Stimulated activated naive CD8-positive, alpha-beta T cell treated with anti-CD3 and anti-CD28 coated beads, Interleukin-15, amount 100 ng/mL, for 72 hours (primary cell): ENCODE measurements at regions not wholly inside any gene's neighbourhood (a gene's known extent, or its start where the extent isn't known, plus 50 kb on each side); places are given as distances from the start of the nearest gene placed in this dataset.

Experiments
- ATAC-seq: fragments of 150-1000 bp; cut with Tn5 transposase; 2 replicates; pipeline ENCODE4 v1.10.0; 2021; ENCODE audit warnings: mild to moderate bottlenecking, moderate library complexity
- DNase-seq, 2 donors: peaks; one replicate each; pipeline ENCODE4 v3.0.0; 2021 to 2022
- H3K27ac Mint-ChIP-seq, 2 donors: one replicate each; pipeline ENCODE4 v1.8.0; 2022; ENCODE audit warnings: mild to moderate bottlenecking in 2 of 2, mixed read lengths in 2 of 2, moderate library complexity in 2 of 2
- H3K27me3 Mint-ChIP-seq: one replicate; pipeline ENCODE4 v1.8.0; 2022; ENCODE audit warnings: mixed read lengths
- H3K4me1 Mint-ChIP-seq: one replicate; pipeline ENCODE4 v1.8.0; 2022; ENCODE audit warnings: mild to moderate bottlenecking, mixed read lengths
- H3K4me3 Mint-ChIP-seq, 2 donors: one replicate each; pipeline ENCODE4 v1.8.0; 2022; ENCODE audit warnings: mild to moderate bottlenecking in 2 of 2, mixed read lengths in 2 of 2, moderate library complexity in 1 of 2
- H3K9me3 Mint-ChIP-seq, 2 donors: one replicate each; pipeline ENCODE4 v1.8.0; 2022; ENCODE audit warnings: mixed read lengths in 2 of 2

DNA sequence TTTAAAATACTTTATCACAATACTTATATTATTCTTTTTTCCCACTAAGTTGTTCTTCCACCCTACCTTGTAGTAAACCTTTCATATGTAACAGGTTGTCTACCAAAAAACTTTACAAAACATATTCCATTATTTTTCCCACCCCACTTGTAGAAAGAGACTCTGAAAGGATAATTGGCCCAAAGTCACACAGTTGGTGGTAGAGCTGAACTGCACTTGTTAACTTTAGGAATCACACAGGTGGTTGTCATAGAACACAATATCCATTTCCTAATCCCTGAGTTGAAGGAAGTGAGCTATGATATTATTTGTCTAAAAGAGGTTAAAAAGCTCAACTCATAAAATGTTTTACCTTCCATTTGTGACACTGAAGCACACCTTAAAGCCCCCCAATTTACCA lies 188.8 kb upstream of the FOXP2 start:
- no peak for DNase-seq
- ATAC-seq, result no peak
- no peak overlapping the region for H3K4me3 Mint-ChIP-seq
- H3K4me1 Mint-ChIP-seq, result no peaks in the 10 kb centered on the region
- H3K27ac Mint-ChIP-seq, result no peak overlapping the region
- H3K27me3 Mint-ChIP-seq, result no peaks in the 10 kb centered on the region
- no peaks in the 10 kb centered on the region for H3K9me3 Mint-ChIP-seq

DNA sequence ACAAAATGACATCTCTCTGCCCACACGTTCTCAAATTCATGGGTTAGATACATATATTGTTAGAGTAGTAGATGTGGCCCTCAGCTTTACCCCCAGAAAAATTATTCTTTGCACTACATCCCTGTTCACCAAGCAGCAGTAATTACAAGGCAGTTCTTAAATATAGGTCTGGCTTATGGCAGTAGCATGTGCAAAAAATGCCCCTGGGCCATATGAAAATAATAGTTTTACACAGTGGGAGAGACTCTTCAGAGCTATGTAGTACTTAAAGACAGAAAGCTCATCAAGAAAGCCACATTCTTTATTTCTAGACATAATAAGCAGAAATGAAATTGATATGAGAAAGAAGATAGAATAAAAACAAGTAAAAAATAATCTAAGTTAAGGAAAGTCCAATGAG lies 196.3 kb upstream of the FOXP2 start:
- ATAC-seq (no peak), DNase-seq (no peak)
- H3K9me3 Mint-ChIP-seq, result no peaks in the 10 kb centered on the region
- H3K27me3 Mint-ChIP-seq, result no peaks in the 10 kb centered on the region
- H3K4me3 Mint-ChIP-seq, result no peak overlapping the region
- H3K27ac Mint-ChIP-seq, result no peak overlapping the region
- no peaks in the 10 kb centered on the region for H3K4me1 Mint-ChIP-seq

DNA sequence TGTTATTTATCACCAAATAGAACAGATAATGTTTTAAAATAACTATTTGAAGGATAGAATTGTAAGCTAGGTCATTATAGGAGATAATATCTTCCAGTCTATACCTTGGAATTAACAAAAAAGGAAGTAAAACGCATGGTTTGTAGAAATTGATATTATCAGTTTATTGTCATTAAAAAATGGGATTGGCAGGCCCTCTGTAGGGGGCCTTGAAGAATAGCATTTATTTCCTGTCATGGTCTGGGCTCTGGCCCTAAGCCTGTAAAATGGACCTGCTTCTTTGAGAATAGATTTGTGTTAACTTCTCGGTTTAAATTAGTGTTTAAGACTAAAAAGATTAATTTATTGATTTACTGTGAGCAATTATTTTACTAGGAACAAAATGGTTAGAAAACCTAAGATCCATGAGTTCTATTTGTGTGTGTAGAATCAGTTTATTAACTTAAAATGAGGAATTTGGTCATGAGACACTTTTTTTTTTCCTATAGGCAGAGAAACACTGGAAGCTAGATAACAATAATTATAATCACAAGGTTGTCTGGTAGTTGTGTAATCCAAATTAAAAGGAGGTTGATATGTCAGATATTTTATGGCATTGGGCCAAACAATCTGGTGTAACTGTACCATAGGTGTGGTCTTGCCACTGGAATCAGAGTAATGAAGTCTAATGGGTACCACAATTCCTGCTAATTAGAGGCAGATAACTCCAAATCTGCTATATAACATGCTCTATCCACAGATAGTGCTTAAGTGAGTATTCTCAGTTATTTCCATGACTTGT lies 197.4 kb upstream of the FOXP2 start:
- ATAC-seq (no peak), DNase-seq (no peak)
- Mint-ChIP-seq H3K4me3 (no peak overlapping the region), H3K27ac (no peak overlapping the region), H3K9me3 (no peaks in the 10 kb centered on the region), H3K4me1 (no peaks in the 10 kb centered on the region), H3K27me3 (no peaks in the 10 kb centered on the region)

DNA sequence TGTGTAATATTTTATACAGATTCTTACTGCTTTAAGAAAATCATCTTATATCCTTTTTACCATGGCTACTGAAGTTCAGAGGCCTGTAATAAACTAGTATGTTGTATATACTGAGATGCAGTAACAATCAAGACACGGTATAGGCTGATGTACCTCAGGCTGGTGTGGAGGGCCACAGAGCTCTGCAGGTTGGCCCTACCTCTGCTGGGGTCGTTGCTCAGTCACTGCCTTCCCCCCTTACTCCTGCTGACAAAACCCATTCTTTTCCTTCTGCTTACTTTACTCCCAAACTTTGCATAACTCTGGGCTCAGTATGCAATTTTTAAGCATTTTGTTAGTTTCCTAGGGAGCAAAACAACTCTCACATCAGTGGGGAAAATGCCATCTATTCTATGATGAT lies 200.1 kb upstream of the FOXP2 start:
- DNase-seq, result no peak
- Mint-ChIP-seq H3K27ac (no peak overlapping the region), H3K4me3 (no peak overlapping the region), H3K4me1 (no peaks in the 10 kb centered on the region), H3K9me3 (peaks cover 7% of the 10 kb centered on the region in 2 donors), H3K27me3 (no peaks in the 10 kb centered on the region)
- ATAC-seq, result no peak

DNA sequence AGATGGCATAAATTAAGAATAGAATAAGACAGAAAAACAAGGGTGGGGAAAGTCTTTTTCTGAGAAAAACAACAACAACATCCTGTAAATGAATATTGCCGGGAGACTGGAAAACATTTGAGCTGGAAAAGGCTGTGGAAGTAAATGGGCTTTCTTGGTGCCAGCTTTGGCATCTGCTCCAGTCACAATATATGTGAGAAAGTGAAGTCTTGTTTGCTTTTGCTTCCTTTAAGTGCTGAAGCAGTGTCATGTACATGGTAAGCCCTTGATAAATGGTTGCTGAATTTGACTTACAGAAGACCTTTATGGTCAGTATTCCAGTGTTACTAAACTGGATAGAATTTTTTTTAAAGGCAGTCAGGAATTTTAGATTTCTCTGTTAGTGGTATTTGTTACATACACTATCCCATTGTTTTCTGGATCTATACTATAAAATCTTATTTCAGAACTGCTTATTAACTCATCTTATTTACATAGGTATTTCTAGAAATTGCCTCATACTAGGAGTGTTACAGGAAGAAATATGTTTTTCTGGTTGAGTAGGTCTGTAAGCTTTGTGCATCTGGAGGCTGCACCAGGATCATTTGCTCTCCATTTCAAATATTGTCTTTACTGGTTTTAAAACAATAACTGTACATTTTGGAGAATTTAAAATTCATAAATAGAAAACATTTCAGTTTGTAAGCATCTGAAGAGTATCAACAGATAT lies 201.7 kb upstream of the FOXP2 start:
- no peak overlapping the region for H3K4me3 Mint-ChIP-seq
- H3K27ac Mint-ChIP-seq, result no peak overlapping the region
- ATAC-seq, result no peak
- peaks cover 16 to 22% of the 10 kb centered on the region in 2 donors for H3K9me3 Mint-ChIP-seq
- DNase-seq, result no peak
- no peaks in the 10 kb centered on the region for H3K4me1 Mint-ChIP-seq
- H3K27me3 Mint-ChIP-seq, result no peaks in the 10 kb centered on the region

DNA sequence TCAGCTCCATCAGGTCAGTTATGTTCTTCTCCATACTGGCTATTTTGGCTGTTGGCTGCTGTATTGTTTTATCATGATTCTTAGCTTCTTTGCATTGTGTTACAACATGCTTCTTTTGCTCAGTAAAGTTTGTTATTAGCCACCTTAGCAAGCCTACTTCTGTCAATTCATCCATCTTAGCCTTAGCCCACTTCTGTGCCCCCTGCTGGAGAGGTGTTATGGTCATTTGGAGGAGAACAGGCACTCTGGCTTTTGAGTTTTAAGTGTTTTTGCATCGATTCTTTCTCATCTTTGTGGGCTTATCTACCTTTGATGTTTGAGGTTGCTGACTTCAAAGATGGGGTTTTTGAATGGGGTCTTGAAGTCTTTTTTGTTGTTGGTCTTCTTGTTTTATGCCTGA lies 204.6 kb upstream of the FOXP2 start:
- Mint-ChIP-seq H3K9me3 (peaks cover 16 to 23% of the 10 kb centered on the region in 2 donors), H3K4me3 (no peak overlapping the region), H3K27me3 (no peaks in the 10 kb centered on the region), H3K27ac (no peak overlapping the region), H3K4me1 (no peaks in the 10 kb centered on the region)
- DNase-seq (no peak), ATAC-seq (no peak)

DNA sequence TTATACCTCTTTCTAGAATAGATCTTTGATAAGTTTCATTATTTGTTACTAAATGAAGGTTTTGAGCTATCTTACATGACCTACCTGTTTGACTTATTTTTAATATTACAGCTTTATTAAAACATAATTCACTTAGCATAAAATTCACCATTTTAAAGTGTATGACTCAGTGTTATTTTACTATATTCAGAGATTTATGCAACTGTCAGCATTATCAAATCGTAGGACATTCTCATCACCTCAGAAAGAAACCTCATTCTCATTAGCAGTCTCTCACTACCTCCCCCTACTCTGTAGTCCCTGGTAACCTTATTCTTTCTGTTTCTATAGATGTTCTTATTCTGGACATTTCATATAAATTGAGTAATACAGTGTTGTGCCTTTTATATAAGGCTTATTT lies 207.9 kb upstream of the FOXP2 start:
- Mint-ChIP-seq H3K27me3 (no peaks in the 10 kb centered on the region), H3K4me3 (no peak overlapping the region), H3K9me3 (peaks cover 21 to 23% of the 10 kb centered on the region in 2 donors), H3K4me1 (no peaks in the 10 kb centered on the region), H3K27ac (no peak overlapping the region)
- DNase-seq (no peak), ATAC-seq (no peak)

DNA sequence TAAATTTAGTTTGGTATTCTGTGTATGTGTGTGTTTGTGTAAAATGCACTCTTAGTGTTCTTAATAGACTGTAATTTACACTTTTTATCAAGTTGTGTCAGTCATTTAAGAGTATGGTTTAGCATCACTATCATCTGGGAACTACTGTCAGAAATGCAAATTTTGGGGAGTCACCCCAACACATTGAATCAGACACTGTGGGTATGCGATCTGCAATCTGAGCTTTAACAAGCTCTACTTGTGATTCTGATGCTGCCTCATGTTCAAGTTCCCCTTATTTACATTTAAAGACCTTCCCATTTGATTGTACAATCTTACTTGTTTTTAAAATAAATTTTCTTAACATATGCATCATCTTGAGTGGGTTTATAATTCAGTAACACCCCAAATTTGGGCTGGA lies 218.1 kb upstream of the FOXP2 start:
- Mint-ChIP-seq H3K4me3 (no peak overlapping the region), H3K4me1 (no peaks in the 10 kb centered on the region), H3K27me3 (no peaks in the 10 kb centered on the region), H3K9me3 (no peaks in the 10 kb centered on the region), H3K27ac (no peak overlapping the region)
- ATAC-seq, result no peak
- no peak for DNase-seq

DNA sequence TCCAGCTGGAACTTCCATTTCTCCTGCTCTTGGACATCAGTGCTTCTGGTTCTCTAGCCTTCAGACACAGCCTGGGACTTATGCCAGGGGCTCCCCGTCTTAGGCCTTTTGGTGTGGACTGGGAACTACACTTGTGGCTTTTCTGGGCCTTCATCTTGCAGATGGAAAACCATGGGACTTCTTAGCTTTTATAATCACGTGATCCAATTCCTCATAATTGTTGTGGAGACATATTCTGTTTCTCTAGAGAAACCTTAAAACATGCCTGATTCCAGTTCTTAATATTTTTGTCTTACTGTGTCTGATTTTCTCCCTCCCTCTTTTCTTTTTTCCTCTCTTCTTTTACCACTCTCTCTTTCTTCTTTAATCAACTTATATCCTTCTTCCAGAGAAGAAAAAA lies 224.2 kb upstream of the FOXP2 start:
- no peak overlapping the region for H3K4me3 Mint-ChIP-seq
- H3K27me3 Mint-ChIP-seq, result no peaks in the 10 kb centered on the region
- ATAC-seq (no peak), DNase-seq (no peak)
- H3K27ac Mint-ChIP-seq, result no peak overlapping the region
- no peaks in the 10 kb centered on the region for H3K9me3 Mint-ChIP-seq
- H3K4me1 Mint-ChIP-seq, result no peaks in the 10 kb centered on the region

DNA sequence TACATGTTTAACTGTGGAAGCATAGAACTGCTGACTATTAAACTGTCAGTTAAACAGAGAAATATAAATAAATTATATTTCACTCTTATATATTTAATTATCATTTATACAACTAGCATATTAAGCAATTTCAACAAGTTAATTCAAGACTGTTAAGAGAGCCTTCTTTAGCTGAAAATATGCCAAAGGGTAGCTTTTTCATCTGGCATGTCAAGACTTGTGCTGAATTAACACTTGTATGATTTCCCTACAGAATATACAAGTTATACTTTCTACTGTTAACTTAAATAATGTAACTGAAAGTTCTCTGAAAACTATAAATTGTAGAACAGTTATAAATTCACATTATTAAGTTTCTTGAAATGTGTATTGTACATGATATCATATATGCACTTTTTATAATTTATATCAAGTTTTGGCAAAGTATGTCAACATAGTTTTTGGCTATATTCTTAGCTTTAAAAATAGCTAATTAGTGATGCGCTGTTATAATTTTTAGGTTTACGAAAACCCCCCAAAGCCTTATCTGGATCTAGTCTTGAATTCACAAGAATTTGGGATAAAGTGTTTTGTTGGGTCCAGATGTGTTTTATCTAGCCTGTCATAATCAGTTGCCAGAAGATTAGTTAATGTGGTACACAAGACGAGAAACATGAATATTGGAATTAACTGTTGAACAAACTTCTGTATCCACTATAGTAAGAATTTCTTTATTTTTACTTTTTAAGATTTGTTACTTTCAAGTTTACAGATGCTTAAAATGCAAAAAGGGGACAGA lies 231.1 kb upstream of the FOXP2 start:
- no peak for DNase-seq
- H3K27ac Mint-ChIP-seq, result no peak overlapping the region
- H3K4me1 Mint-ChIP-seq, result no peaks in the 10 kb centered on the region
- no peaks in the 10 kb centered on the region for H3K9me3 Mint-ChIP-seq
- no peaks in the 10 kb centered on the region for H3K27me3 Mint-ChIP-seq
- ATAC-seq, result no peak
- H3K4me3 Mint-ChIP-seq, result no peak overlapping the region

DNA sequence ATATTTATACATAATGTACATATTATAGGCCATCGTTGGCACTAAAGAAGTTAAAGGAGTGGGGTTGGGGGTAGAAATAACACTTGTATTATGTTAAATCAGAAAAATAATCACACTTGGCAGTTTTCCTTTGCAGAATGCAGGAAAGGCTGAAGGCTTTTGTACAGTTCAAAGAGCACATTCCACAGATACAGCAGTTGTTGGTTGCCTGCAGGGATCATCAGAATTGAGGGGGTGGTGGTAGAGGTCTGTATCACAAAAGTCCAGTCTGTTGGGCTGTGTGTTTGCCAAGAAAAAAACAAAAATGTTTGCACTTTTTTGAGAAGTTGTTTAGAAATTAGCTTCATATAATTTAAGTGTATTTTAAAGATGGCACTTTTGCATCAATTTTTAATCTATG lies 231.8 kb upstream of the FOXP2 start:
- DNase-seq (no peak), ATAC-seq (no peak)
- no peaks in the 10 kb centered on the region for H3K27me3 Mint-ChIP-seq
- H3K4me3 Mint-ChIP-seq, result no peak overlapping the region
- no peaks in the 10 kb centered on the region for H3K4me1 Mint-ChIP-seq
- H3K9me3 Mint-ChIP-seq, result no peaks in the 10 kb centered on the region
- H3K27ac Mint-ChIP-seq, result no peak overlapping the region

DNA sequence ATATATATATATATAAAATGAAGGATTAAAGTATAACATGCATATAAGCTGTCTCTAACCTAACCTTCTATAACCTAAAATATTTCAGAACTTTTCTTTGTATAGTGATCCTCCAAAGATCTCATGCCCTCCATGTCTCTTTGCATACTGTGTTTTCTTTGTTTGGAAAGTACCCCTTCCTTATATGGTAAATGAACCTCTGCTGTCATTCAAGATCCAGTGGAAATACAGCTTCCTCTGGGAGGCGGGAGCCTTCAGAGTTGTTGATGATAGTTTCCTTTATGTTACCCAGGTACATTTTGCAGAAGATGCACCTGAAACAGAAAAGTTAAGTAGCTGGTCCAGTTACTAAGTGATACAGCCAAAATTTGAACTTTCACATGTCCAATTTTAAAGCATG lies 233.3 kb upstream of the FOXP2 start:
- Mint-ChIP-seq H3K4me1 (no peaks in the 10 kb centered on the region), H3K27me3 (no peaks in the 10 kb centered on the region), H3K27ac (no peak overlapping the region), H3K9me3 (no peaks in the 10 kb centered on the region), H3K4me3 (no peak overlapping the region)
- no peak for ATAC-seq
- DNase-seq, result no peak

DNA sequence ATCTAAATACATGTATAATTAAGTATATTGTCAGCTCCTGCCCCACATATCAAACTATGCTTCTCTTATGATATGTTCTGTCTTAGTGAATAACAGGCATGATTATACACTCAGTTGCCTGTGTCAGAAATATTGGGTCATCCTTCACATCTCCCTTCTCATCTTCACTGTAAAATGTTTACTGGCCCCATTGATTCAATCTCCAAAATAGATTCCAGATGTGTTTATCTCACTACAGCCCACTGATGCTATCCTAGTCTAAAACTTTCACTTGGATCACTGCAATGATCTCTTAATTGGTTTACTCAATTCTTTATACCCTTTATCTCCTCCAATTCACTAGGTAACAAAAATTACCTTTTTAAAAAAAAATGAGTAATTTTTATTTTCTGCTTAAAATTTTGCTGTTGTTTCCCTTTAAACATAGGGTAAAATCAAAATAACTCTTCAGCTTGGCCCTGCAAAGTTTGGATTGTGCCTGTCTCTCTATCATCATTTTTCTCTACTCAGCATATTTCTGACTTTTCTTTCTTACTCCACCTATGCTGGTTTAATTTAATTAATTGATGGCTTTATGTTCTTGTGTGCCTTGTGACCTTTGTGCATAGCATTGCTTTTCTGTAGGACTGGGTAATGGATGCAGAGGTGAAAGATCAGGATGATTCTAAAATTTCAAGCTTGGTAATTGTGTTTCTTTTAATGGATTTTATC lies 233.9 kb upstream of the FOXP2 start:
- ATAC-seq, result no peak
- Mint-ChIP-seq H3K27ac (no peak overlapping the region), H3K9me3 (no peaks in the 10 kb centered on the region), H3K4me1 (no peaks in the 10 kb centered on the region), H3K4me3 (no peak overlapping the region), H3K27me3 (no peaks in the 10 kb centered on the region)
- DNase-seq, result no peak

DNA sequence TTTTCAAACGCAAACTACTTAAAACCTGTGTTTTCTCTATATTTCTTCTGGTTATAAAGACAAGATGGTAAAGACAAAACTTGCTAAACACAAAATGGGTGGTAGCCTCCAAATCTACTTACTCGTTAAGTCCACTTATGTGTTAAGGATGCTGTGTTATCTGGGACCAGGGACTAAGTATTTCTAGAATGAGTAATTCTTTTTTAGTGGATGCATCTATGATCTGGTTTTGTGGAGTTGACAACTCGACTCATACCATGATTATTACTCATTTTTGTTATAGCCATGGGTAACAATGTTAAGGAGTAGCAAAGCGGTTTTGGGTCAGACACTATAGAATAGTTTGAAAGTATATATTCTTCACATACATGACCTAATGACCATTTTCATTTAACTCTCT lies 239.5 kb upstream of the FOXP2 start:
- DNase-seq (no peak), ATAC-seq (no peak)
- Mint-ChIP-seq H3K27me3 (no peaks in the 10 kb centered on the region), H3K27ac (no peak overlapping the region), H3K4me1 (no peaks in the 10 kb centered on the region), H3K4me3 (no peak overlapping the region), H3K9me3 (peaks cover 0 to under 1% of the 10 kb centered on the region in 2 donors)

DNA sequence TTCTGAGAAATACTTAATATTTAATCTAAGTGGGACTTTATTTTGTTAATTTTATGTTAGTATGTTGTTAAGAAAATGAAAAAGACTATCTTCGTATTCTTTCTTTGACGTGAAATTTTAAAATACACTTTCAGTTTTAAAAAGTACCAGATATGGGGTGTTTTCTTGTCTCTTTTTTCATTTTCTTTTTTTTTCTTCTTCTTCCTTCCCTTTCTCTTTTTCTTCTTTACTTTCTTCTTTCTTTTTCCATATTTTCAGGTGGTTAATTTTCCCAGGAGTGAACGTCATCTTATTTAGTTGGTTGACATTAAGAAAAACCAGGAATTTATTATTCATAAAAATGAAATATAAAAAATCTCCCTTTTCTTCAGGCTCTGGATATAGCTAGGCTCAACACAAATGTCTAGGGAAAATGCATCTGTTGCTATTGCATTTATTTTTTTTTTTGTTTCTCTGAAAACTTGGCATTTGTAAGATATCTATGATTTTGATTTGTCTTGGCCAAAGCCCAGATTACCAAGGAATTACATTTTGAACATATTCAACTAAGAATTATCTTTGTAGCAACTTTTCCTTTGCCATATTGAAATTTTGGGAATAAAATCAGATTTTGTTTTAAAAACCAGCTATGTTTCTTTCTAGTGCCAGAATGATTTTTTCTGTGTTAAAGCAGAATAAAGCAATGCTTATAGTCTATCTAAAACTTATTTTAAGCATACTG lies 241.3 kb upstream of the FOXP2 start:
- Mint-ChIP-seq H3K27ac (no peak overlapping the region), H3K4me1 (no peaks in the 10 kb centered on the region), H3K9me3 (peaks cover under 1 to 13% of the 10 kb centered on the region in 2 donors), H3K27me3 (no peaks in the 10 kb centered on the region), H3K4me3 (no peak overlapping the region)
- ATAC-seq (no peak), DNase-seq (no peak)
